BJ (cell line): ENCODE measurements at regions not wholly inside any gene's neighbourhood (a gene's known extent, or its start where the extent isn't known, plus 50 kb on each side); places are given as distances from the start of the nearest gene placed in this dataset.
"Not testable (repeated sequence)": the region's sequence is repeated elsewhere in the genome, so short reads cannot be mapped to it uniquely, and the experiment has no call there.

ENCODE experiments used
- CTCF ChIA-PET: fragments of 350-600 bp; formaldehyde crosslinking; extraction: SDS; loops from one replicate; lab custom pipeline; 2021; ENCODE audit warnings: antibody characterized with exemption, inconsistent platforms; lab: Yijun Ruan, JAX
- POLR2A ChIA-PET: fragments of 300-600 bp; sonication (Branson Sonifier 250); formaldehyde crosslinking; extraction: SDS; loops from one replicate; lab custom pipeline; 2021; ENCODE audit warnings: antibody characterized with exemption; lab: Charles Lee
- DNase-seq: peaks from one replicate; pipeline ENCODE4 v3.0.0-alpha.2; 2011; ENCODE audit warnings: low read depth
- H3K27me3 ChIP-seq: 2 replicates; pipeline ENCODE4 v1.6.0; 2011; ENCODE audit warnings: low read length; ENCODE audit not compliant: control insufficient read depth, insufficient read depth
- H3K36me3 ChIP-seq: 2 replicates; pipeline ENCODE4 v1.5.1; 2011; ENCODE audit warnings: low read length; ENCODE audit not compliant: control insufficient read depth, insufficient read depth
- H3K4me3 ChIP-seq: 2 replicates; pipeline ENCODE4 v1.5.1; 2011; ENCODE audit warnings: low read depth, mild to moderate bottlenecking, control low read depth, low read length
- CTCF ChIP-seq: IDR thresholded peaks from 2 replicates; pipeline ENCODE4 v1.5.1; 2011; ENCODE audit warnings: low read depth, mild to moderate bottlenecking, control low read depth, inconsistent platforms, low read length, moderate library complexity; ENCODE audit not compliant: insufficient read depth

- Histone ChIP-seq H3K36me3 (no peaks in the 10 kb centered on the region), H3K4me3 (no peak overlapping the region), H3K27me3 (no peaks in the 10 kb centered on the region)
- DNase-seq: no peak
- CTCF ChIA-PET: no interaction called here
- POLR2A ChIA-PET: no interaction called here
- TF ChIP-seq CTCF: no peak
Observed at GRCh38 chr4:3637326-3638016, 105.2 kb upstream of the LRPAP1 start.

- no peaks in the 10 kb centered on the region for H3K27me3 ChIP-seq
- ChIA-PET POLR2A (no interaction called here), CTCF (no interaction called here)
- no peak for DNase-seq
- H3K36me3 ChIP-seq: no peaks in the 10 kb centered on the region
- no peak overlapping the region for H3K4me3 ChIP-seq
- TF ChIP-seq CTCF: no peak
Observed at GRCh38 chr4:3636646-3637320, 104.6 kb upstream of the LRPAP1 start.

- H3K4me3 ChIP-seq, H3K27me3 ChIP-seq, DNase-seq, H3K36me3 ChIP-seq, CTCF ChIA-PET, POLR2A ChIA-PET: not testable (repeated sequence)
Observed at GRCh38 chr4:3636020-3636419, 103.8 kb upstream of the LRPAP1 start.

- no peak for DNase-seq
- ChIA-PET POLR2A (no interaction called here), CTCF (no interaction called here)
- no peak for TF ChIP-seq CTCF
- H3K4me3 ChIP-seq: no peak overlapping the region
- H3K36me3 ChIP-seq: no peaks in the 10 kb centered on the region
- no peaks in the 10 kb centered on the region for H3K27me3 ChIP-seq
Observed at GRCh38 chr4:3634894-3635820, 102.9 kb upstream of the LRPAP1 start.

DNA sequence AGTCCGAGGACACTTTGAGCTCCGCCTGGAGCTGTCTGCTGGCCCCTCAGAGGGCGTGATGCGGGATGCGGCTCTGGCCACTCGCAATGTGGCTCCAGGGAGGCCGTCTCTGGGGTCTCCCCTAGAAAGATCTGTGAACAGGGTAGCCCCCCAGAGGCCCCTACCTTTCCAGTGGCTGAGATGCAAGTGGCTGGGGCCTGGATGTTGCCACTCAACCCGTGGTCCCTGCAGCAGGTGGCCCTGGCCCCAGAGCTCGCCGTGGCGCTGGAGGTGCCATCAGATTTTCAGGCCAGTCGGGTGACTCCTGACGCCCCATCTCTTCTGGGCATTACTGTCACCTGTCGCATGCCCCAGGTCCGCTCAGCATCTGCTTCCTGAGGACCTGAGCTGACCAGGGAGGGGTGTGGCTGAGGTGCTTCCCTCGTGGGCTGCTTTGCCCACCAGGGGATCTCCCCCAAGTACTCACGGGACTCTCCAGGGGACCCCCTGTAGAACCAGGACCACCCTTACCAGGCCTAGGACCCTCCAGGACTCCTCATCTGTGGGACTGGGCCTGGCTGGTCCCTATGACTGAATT lies 102.1 kb upstream of the LRPAP1 start:
- H3K27me3 ChIP-seq: no peaks in the 10 kb centered on the region
- no peaks in the 10 kb centered on the region for H3K36me3 ChIP-seq
- H3K4me3 ChIP-seq: no peak overlapping the region
- TF ChIP-seq CTCF: no peak
- no peak for DNase-seq
- POLR2A ChIA-PET: no interaction called here
- CTCF ChIA-PET: no interaction called here

DNA sequence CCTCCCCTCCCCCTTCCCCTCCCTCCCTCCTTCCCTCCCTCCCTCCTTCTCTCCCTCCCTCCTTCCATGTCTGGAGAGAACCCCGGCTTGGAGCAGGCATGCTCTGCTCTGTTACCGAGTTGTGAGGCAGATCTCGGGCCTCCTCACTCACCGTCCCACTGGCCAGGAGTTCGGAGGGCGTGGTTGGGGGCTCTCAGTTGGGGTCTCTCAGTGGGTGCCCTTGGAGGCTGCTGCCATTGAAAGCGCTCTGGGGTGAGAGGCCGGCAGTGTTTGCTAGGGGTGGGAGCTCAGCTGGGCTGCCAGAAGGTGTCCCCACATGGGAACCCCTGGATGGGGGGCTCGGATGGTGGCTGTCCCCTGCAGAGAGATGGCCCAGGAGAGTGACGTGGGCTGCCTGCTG lies 101.1 kb upstream of the LRPAP1 start:
- H3K4me3 ChIP-seq, H3K36me3 ChIP-seq, H3K27me3 ChIP-seq, CTCF ChIA-PET, POLR2A ChIA-PET, DNase-seq: not testable (repeated sequence)

- DNase-seq, CTCF ChIA-PET, POLR2A ChIA-PET, H3K4me3 ChIP-seq, H3K27me3 ChIP-seq, H3K36me3 ChIP-seq: not testable (repeated sequence)
Observed at GRCh38 chr4:3632794-3633193, 100.6 kb upstream of the LRPAP1 start.

DNA sequence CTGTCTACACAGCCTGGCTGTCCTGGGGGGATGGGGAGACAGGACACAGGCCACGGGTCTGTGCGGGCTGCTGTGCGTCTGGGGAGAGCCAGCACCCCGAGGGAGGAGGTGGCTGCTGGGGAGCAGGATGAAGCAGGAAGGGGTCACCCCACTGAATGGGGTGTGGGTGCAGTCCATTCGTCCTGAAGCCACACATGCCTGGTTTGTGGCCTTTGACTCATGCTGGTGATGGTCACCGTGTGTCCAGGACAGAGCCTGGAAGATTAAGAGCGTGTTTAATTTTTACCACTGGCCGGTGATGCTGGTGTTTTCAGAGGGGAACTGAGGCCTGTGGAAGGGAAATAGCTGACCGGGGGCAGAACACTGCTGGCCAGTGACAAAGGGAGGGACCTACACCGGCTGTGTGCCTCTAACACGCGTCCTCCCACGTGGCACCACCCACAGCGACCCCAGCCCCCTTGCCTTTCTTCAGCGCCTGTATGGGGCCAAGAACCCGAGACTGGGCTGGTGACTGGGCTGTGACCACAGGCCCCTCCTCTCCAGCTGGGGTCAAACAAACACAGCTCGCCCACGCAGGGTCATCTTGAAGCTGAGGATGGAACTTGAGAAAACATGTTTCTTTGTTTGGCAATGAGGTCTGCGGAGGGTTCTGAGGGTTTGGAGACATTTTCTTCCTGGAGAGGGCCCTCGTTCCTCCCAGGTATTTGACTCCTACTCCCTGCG lies 99.5 kb upstream of the LRPAP1 start:
- POLR2A ChIA-PET, CTCF ChIA-PET, H3K27me3 ChIP-seq, DNase-seq, H3K36me3 ChIP-seq, H3K4me3 ChIP-seq: not testable (repeated sequence)
